AG04449 (cell line): ENCODE measurements at regions not wholly inside any gene's neighbourhood (a gene's known extent, or its start where the extent isn't known, plus 50 kb on each side); places are given as distances from the start of the nearest gene placed in this dataset.

Experiments used
- CTCF ChIA-PET: fragments of 350-600 bp; formaldehyde crosslinking; extraction: SDS; loops from one replicate; lab custom pipeline; 2021; ENCODE audit warnings: antibody characterized with exemption; lab: Yijun Ruan, JAX
- POLR2A ChIA-PET: fragments of 400-600, 350-600 bp; formaldehyde crosslinking; extraction: SDS; loops from one replicate; lab custom pipeline; 2020; ENCODE audit warnings: antibody characterized with exemption, inconsistent platforms; lab: Yijun Ruan, JAX
- DNase-seq: peaks from one replicate; pipeline ENCODE4 v3.0.0-alpha.2; 2010; ENCODE audit warnings: low read depth, low spot score
- H3K4me3 ChIP-seq: 2 replicates; pipeline ENCODE4 v1.5.1; 2011; ENCODE audit warnings: low read depth, mild to moderate bottlenecking, control low read depth, low read length
- TF ChIP-seq, protein P1 (sequence below): IDR thresholded peaks from one replicate; pipeline ENCODE4 v1.5.1; 2011; ENCODE audit warnings: mild to moderate bottlenecking, moderate library complexity, low read length, control low read depth, inconsistent platforms; ENCODE audit not compliant: insufficient read depth; ENCODE audit errors: missing control alignments

DNA sequence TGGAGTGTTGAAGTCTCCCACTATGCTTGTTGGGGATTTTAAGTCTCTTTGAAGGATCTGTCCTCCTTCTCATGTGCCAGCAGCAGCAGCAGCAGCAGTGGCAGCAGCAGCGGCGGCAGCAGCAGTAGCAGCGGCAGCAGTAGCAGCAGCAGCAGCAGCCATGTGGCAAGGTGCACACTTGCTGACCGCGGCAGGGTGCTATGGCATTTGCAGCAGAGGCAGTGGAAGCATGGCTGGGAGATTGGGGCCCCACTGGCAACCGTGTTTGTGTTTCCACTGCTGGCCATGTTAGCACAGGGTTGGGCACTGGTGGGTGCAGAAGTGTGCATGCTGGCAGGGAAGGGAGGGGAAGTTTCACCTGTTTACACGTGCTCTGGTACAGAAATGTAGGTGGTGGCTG, 280.1 kb downstream of the NUP35 start:
- POLR2A ChIA-PET, result no interaction called here
- TF ChIP-seq, protein P1, sequence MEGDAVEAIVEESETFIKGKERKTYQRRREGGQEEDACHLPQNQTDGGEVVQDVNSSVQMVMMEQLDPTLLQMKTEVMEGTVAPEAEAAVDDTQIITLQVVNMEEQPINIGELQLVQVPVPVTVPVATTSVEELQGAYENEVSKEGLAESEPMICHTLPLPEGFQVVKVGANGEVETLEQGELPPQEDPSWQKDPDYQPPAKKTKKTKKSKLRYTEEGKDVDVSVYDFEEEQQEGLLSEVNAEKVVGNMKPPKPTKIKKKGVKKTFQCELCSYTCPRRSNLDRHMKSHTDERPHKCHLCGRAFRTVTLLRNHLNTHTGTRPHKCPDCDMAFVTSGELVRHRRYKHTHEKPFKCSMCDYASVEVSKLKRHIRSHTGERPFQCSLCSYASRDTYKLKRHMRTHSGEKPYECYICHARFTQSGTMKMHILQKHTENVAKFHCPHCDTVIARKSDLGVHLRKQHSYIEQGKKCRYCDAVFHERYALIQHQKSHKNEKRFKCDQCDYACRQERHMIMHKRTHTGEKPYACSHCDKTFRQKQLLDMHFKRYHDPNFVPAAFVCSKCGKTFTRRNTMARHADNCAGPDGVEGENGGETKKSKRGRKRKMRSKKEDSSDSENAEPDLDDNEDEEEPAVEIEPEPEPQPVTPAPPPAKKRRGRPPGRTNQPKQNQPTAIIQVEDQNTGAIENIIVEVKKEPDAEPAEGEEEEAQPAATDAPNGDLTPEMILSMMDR, result no peak
- no peak for DNase-seq
- CTCF ChIA-PET, result no interaction called here
- no peak overlapping the region for H3K4me3 ChIP-seq

DNA sequence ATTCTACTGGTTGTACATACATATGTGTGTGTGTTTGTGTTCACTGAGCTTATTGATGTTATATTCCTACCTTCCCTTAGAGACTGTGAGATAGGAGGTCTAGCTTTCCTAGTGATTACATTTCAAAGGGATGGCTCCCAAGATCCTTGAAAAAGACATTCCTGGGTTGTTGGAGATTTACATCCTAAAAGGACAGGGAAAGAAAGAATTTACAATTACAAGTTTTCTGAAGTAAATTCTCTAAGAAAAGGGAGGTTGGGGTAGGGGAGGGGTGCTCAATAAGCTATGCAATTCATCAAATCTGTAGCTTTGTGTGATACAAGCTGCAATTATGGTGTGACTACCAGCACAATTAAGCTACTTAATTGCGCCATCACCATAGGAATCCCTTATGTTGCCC, 284.3 kb downstream of the NUP35 start:
- H3K4me3 ChIP-seq, result no peak overlapping the region
- CTCF ChIA-PET, result no interaction called here
- TF ChIP-seq, protein P1, result no peak
- POLR2A ChIA-PET, result no interaction called here
- DNase-seq, result no peak

GRCh38 chr2:183409662-183410061, 285.4 kb downstream of the NUP35 start:
- ChIA-PET POLR2A (no interaction called here), CTCF (no interaction called here)
- TF ChIP-seq, protein P1, result no peak
- no peak for DNase-seq
- H3K4me3 ChIP-seq, result no peak overlapping the region

- DNase-seq, result no peak
- ChIA-PET CTCF (no interaction called here), POLR2A (no interaction called here)
- TF ChIP-seq, protein P1, result no peak
- H3K4me3 ChIP-seq, result no peak overlapping the region
Observed at GRCh38 chr2:183416753-183417152, 292.5 kb downstream of the NUP35 start.

- no peak overlapping the region for H3K4me3 ChIP-seq
- CTCF ChIA-PET, result no interaction called here
- TF ChIP-seq, protein P1, result no peak
- DNase-seq, result no peak
- POLR2A ChIA-PET, result no interaction called here
Observed at GRCh38 chr2:183426825-183427224, 302.6 kb downstream of the NUP35 start.

DNA sequence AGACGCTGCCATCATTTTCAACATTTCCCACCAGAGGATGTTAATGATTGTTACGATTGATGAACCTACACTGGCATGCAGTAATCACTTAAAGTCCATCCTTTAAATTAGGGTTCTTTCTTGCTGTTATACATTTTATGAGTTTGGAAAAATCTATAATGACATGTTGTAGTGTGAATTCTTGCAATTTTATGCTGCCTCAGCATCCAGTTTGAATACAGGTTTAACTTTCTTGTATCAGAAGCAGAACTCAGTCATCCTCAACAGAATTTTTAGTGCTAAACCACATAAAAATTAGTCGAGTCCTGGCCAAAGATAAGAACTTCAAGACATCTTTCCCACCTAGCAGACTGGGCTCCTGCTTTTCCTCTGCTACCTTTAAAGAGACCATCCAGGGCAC, 303.3 kb downstream of the NUP35 start:
- CTCF ChIA-PET, result no interaction called here
- no peak for DNase-seq
- no peak overlapping the region for H3K4me3 ChIP-seq
- TF ChIP-seq, protein P1, result no peak
- POLR2A ChIA-PET, result no interaction called here
